C1 segment of cervical spinal cord (tissue), 14 donors: ENCODE measurements at regions not wholly inside any gene's neighbourhood (a gene's known extent, or its start where the extent isn't known, plus 50 kb on each side); places are given as distances from the start of the nearest gene placed in this dataset.
"Not testable (repeated sequence)": the region's sequence is repeated elsewhere in the genome, so short reads cannot be mapped to it uniquely, and the experiment has no call there.

Experiments
- DNase-seq, 14 donors: peaks; one replicate each; lab custom pipeline; 2025; lab: John Stamatoyannopoulos, UW

- DNase-seq: no peak
These were observed 287.2 kb downstream of the ETV1 start for GRCh38 chr7:13702251-13702650.

GRCh38 chr7:13708670-13709069, 280.8 kb downstream of the ETV1 start:
- no peak for DNase-seq

- no peak for DNase-seq
These were observed 276.4 kb downstream of the ETV1 start for GRCh38 chr7:13713092-13713491.

- DNase-seq: no peak
These were observed 273.9 kb downstream of the ETV1 start for GRCh38 chr7:13715534-13715933.

- DNase-seq: no peak
These were observed 272.4 kb downstream of the ETV1 start for GRCh38 chr7:13717031-13717430.

GRCh38 chr7:13724191-13724976, 265.1 kb downstream of the ETV1 start:
- DNase-seq: peak in 1 of 14 donors; percentile 55

- DNase-seq: no peak
These were observed 264.4 kb downstream of the ETV1 start for GRCh38 chr7:13724977-13725566.

- DNase-seq: no peak
These were observed 263.9 kb downstream of the ETV1 start for GRCh38 chr7:13725591-13725990.

- DNase-seq: no peak
These were observed 262.2 kb downstream of the ETV1 start for GRCh38 chr7:13727279-13727678.

- DNase-seq: no peak
These were observed 261.7 kb downstream of the ETV1 start for GRCh38 chr7:13727751-13728150.

- not testable (repeated sequence) for DNase-seq
These were observed 261.0 kb downstream of the ETV1 start for GRCh38 chr7:13728430-13728829.

GRCh38 chr7:13731643-13732042, 257.8 kb downstream of the ETV1 start:
- no peak for DNase-seq

- no peak for DNase-seq
These were observed 251.9 kb downstream of the ETV1 start for GRCh38 chr7:13737563-13737962.

- DNase-seq: no peak
These were observed 247.3 kb downstream of the ETV1 start for GRCh38 chr7:13742126-13742525.

- DNase-seq: peak in 5 of 14 donors; percentile 0 to 86 (median 1)
These were observed 246.7 kb downstream of the ETV1 start for GRCh38 chr7:13742811-13743210.

- DNase-seq: peak in 1 of 14 donors; percentile 99
These were observed 246.2 kb downstream of the ETV1 start for GRCh38 chr7:13743226-13743625.

- no peak for DNase-seq
These were observed 243.9 kb downstream of the ETV1 start for GRCh38 chr7:13745530-13745929.

GRCh38 chr7:13748998-13749397, 240.5 kb downstream of the ETV1 start:
- DNase-seq: peak in 1 of 14 donors; percentile 80

GRCh38 chr7:13749636-13750035, 239.8 kb downstream of the ETV1 start:
- peak in 2 of 14 donors; percentile 4 to 97 for DNase-seq

- DNase-seq: peak in 1 of 14 donors; percentile 87
These were observed 237.7 kb downstream of the ETV1 start for GRCh38 chr7:13751766-13752165.

- DNase-seq: no peak
These were observed 231.6 kb downstream of the ETV1 start for GRCh38 chr7:13757841-13758240.

- DNase-seq: not testable (repeated sequence)
These were observed 223.6 kb downstream of the ETV1 start for GRCh38 chr7:13765853-13766252.

GRCh38 chr7:13770305-13770704, 219.2 kb downstream of the ETV1 start:
- no peak for DNase-seq
